ENCODE measurements at regions not wholly inside any gene's neighbourhood (a gene's known extent, or its start where the extent isn't known, plus 50 kb on each side); places are given as distances from the start of the nearest gene placed in this dataset.

DNA sequence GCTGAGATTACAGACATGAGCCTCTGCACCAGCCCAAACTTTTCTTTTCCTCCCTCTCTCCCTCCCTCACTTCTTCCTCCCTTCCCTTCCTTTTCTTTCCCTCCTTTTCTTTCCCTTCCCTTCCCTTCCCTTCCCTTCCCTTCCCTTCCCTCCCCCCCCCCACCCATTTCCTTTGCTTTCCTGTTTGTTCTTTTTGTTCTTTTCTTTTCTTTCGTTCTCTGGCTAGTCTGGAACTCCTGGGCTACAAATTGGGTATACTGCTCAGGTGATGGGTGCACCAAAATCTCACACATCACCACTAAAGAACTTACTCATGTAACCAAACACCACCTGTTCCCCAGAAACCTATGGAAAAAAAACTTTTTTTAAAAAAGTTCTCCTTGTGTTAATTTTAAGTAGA lies 174.8 kb upstream of the CHODL start:
- peaks cover 2% of the 10 kb centered on the region; the same call in 1 of the 2 replicates for H3K4me1 ChIP-seq (ENCODE audit: control insufficient read depth, insufficient read depth, low read length)
- no peaks in the 10 kb centered on the region for H3K36me3 ChIP-seq (ENCODE audit: control insufficient read depth in 2 of 2, insufficient read depth in 1 of 2, low read length in 2 of 2)
- ChIA-PET CTCF (no interaction called here), POLR2A (no interaction called here)
- no peak overlapping the region for H3K27ac ChIP-seq (ENCODE audit: extremely low read depth, low read depth, low read length)
- TF ChIP-seq ZNF501 (tag by site-specific recombination; IDR thresholded peaks at IDR 0.05) (no peak), RBAK (tag by site-specific recombination; IDR thresholded peaks at IDR 0.05) (no peak), ZBTB1 (tag by site-specific recombination; IDR thresholded peaks at IDR 0.05) (no peak), ZNF529 (tag by site-specific recombination; IDR thresholded peaks at IDR 0.05; ENCODE audit: insufficient replicate concordance) (no peak), ZNF624 (tag by site-specific recombination; IDR thresholded peaks at IDR 0.05) (no peak), ZBTB20 (tag by site-specific recombination; IDR thresholded peaks at IDR 0.05) (no peak), ZNF10 (tag by site-specific recombination; IDR thresholded peaks at IDR 0.05) (no peak), ZNF239 (tag by site-specific recombination; IDR thresholded peaks at IDR 0.05) (no peak), ZSCAN23 (tag by site-specific recombination; IDR thresholded peaks at IDR 0.05) (no peak), TRIM28 (IDR thresholded peaks at IDR 0.05; ENCODE audit: borderline replicate concordance, low read length) (no peak), HOXC10 (CRISPR knock-in tag; IDR thresholded peaks at IDR 0.05) (no peak), ZNF341 (tag by site-specific recombination; IDR thresholded peaks at IDR 0.05; ENCODE audit: low read depth) (no peak), SCRT2 (tag by site-specific recombination; IDR thresholded peaks at IDR 0.05) (no peak), ZNF558 (tag by site-specific recombination; IDR thresholded peaks at IDR 0.05) (no peak)
- TF ChIP-seq, protein P1, sequence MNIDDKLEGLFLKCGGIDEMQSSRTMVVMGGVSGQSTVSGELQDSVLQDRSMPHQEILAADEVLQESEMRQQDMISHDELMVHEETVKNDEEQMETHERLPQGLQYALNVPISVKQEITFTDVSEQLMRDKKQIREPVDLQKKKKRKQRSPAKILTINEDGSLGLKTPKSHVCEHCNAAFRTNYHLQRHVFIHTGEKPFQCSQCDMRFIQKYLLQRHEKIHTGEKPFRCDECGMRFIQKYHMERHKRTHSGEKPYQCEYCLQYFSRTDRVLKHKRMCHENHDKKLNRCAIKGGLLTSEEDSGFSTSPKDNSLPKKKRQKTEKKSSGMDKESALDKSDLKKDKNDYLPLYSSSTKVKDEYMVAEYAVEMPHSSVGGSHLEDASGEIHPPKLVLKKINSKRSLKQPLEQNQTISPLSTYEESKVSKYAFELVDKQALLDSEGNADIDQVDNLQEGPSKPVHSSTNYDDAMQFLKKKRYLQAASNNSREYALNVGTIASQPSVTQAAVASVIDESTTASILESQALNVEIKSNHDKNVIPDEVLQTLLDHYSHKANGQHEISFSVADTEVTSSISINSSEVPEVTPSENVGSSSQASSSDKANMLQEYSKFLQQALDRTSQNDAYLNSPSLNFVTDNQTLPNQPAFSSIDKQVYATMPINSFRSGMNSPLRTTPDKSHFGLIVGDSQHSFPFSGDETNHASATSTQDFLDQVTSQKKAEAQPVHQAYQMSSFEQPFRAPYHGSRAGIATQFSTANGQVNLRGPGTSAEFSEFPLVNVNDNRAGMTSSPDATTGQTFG (tag by site-specific recombination; IDR thresholded peaks at IDR 0.05; ENCODE audit: borderline replicate concordance) = no peak
- TF ChIP-seq, protein P2, sequence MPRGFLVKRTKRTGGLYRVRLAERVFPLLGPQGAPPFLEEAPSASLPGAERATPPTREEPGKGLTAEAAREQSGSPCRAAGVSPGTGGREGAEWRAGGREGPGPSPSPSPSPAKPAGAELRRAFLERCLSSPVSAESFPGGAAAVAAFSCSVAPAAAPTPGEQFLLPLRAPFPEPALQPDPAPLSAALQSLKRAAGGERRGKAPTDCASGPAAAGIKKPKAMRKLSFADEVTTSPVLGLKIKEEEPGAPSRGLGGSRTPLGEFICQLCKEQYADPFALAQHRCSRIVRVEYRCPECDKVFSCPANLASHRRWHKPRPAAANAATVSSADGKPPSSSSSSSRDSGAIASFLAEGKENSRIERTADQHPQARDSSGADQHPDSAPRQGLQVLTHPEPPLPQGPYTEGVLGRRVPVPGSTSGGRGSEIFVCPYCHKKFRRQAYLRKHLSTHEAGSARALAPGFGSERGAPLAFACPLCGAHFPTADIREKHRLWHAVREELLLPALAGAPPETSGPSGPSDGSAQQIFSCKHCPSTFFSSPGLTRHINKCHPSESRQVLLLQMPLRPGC (tag by site-specific recombination; IDR thresholded peaks at IDR 0.05) = no peak
- TF ChIP-seq, protein P3, sequence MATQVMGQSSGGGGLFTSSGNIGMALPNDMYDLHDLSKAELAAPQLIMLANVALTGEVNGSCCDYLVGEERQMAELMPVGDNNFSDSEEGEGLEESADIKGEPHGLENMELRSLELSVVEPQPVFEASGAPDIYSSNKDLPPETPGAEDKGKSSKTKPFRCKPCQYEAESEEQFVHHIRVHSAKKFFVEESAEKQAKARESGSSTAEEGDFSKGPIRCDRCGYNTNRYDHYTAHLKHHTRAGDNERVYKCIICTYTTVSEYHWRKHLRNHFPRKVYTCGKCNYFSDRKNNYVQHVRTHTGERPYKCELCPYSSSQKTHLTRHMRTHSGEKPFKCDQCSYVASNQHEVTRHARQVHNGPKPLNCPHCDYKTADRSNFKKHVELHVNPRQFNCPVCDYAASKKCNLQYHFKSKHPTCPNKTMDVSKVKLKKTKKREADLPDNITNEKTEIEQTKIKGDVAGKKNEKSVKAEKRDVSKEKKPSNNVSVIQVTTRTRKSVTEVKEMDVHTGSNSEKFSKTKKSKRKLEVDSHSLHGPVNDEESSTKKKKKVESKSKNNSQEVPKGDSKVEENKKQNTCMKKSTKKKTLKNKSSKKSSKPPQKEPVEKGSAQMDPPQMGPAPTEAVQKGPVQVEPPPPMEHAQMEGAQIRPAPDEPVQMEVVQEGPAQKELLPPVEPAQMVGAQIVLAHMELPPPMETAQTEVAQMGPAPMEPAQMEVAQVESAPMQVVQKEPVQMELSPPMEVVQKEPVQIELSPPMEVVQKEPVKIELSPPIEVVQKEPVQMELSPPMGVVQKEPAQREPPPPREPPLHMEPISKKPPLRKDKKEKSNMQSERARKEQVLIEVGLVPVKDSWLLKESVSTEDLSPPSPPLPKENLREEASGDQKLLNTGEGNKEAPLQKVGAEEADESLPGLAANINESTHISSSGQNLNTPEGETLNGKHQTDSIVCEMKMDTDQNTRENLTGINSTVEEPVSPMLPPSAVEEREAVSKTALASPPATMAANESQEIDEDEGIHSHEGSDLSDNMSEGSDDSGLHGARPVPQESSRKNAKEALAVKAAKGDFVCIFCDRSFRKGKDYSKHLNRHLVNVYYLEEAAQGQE (tag by site-specific recombination; IDR thresholded peaks at IDR 0.05) = no peak
- TF ChIP-seq, protein P4, sequence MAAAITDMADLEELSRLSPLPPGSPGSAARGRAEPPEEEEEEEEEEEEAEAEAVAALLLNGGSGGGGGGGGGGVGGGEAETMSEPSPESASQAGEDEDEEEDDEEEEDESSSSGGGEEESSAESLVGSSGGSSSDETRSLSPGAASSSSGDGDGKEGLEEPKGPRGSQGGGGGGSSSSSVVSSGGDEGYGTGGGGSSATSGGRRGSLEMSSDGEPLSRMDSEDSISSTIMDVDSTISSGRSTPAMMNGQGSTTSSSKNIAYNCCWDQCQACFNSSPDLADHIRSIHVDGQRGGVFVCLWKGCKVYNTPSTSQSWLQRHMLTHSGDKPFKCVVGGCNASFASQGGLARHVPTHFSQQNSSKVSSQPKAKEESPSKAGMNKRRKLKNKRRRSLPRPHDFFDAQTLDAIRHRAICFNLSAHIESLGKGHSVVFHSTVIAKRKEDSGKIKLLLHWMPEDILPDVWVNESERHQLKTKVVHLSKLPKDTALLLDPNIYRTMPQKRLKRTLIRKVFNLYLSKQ (tag by site-specific recombination; IDR thresholded peaks at IDR 0.05; ENCODE audit: borderline replicate concordance) = no peak
- TF ChIP-seq, protein P5, sequence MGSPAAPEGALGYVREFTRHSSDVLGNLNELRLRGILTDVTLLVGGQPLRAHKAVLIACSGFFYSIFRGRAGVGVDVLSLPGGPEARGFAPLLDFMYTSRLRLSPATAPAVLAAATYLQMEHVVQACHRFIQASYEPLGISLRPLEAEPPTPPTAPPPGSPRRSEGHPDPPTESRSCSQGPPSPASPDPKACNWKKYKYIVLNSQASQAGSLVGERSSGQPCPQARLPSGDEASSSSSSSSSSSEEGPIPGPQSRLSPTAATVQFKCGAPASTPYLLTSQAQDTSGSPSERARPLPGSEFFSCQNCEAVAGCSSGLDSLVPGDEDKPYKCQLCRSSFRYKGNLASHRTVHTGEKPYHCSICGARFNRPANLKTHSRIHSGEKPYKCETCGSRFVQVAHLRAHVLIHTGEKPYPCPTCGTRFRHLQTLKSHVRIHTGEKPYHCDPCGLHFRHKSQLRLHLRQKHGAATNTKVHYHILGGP (tag by site-specific recombination; IDR thresholded peaks at IDR 0.05) = no peak
- no peak overlapping the region for H3K4me3 ChIP-seq (ENCODE audit: low read depth, low read length)
- H3K9me3 ChIP-seq (ENCODE audit: control insufficient read depth, insufficient read depth, low read depth, low read length) = no peaks in the 10 kb centered on the region
